ENCODE measurements at regions not wholly inside any gene's neighbourhood (a gene's known extent, or its start where the extent isn't known, plus 50 kb on each side); places are given as distances from the start of the nearest gene placed in this dataset.

DNA sequence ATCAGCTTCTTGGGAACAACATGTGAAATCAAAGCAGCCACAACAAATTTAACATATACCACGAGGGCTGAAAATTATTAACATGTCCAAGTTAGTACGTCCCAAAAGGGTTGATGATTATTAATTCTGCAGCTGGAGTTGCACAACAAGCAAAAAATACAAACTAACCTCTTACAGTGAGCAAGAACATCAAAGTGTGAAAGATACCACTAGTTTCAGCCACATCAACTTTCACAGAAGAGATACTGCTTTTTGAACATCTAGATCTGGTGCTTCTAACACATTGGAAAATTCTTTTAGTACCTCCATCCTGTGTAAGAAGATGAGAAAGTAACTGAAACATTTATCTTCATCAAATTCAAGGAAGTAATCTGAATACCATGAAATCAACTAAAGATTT lies 334.1 kb downstream of the PCDH7 start:
- TF ChIP-seq EZH2 (IDR thresholded peaks at IDR 0.05; ENCODE audit: insufficient read depth, poor library complexity, severe bottlenecking): no peak
- TF ChIP-seq EZH2phosphoT487 (IDR thresholded peaks at IDR 0.05; ENCODE audit: insufficient read depth, low read depth): no peak
- Histone ChIP-seq H3K9ac (no peak overlapping the region), H3K4me2 (ENCODE audit: unreplicated experiment) (no peak overlapping the region), H3K27me3 (replicated peaks; ENCODE audit: insufficient read depth) (no peaks in the 10 kb centered on the region), H3K9me2 (ENCODE audit: insufficient read depth) (no peaks in the 10 kb centered on the region), H3K79me2 (ENCODE audit: insufficient read depth) (no peaks in the 10 kb centered on the region), H3F3A (ENCODE audit: insufficient read depth) (no peaks in the 10 kb centered on the region), H3K4me1 (ENCODE audit: insufficient read depth) (no peaks in the 10 kb centered on the region), H3K27ac (no peak overlapping the region), H3K9me3 (ENCODE audit: low read depth) (peaks cover 4% of the 10 kb centered on the region), H2AFZ (no peak overlapping the region), H4K20me1 (ENCODE audit: insufficient read depth) (no peaks in the 10 kb centered on the region), H3K4me3 (no peak overlapping the region), H3K36me3 (ENCODE audit: low read depth) (no peaks in the 10 kb centered on the region)
- no peak for DNase-seq
- in situ Hi-C loops (cut with MboI): no loop called here
- 1 to 6% methylated on average over 2 of the region's 2 CpGs for WGBS, 2 experiments (ENCODE audit: low coverage in 1 of 2, low lambda C conversion rate in 2 of 2, missing lambda C conversion rate in 2 of 2)

- no peak overlapping the region for H2AFZ ChIP-seq
- H3K36me3 ChIP-seq (ENCODE audit: low read depth): no peaks in the 10 kb centered on the region
- no peaks in the 10 kb centered on the region for H3F3A ChIP-seq (ENCODE audit: insufficient read depth)
- H3K9ac ChIP-seq: no peak overlapping the region
- DNase-seq: no peak
- H4K20me1 ChIP-seq (ENCODE audit: insufficient read depth): no peaks in the 10 kb centered on the region
- no peak for TF ChIP-seq EZH2 (IDR thresholded peaks at IDR 0.05; ENCODE audit: insufficient read depth, poor library complexity, severe bottlenecking)
- no peak for TF ChIP-seq EZH2phosphoT487 (IDR thresholded peaks at IDR 0.05; ENCODE audit: insufficient read depth, low read depth)
- no peaks in the 10 kb centered on the region for H3K9me2 ChIP-seq (ENCODE audit: insufficient read depth)
- H3K27me3 ChIP-seq (replicated peaks; ENCODE audit: insufficient read depth): no peaks in the 10 kb centered on the region
- H3K27ac ChIP-seq: no peak overlapping the region
- H3K4me2 ChIP-seq (ENCODE audit: unreplicated experiment): no peak overlapping the region
- no peaks in the 10 kb centered on the region for H3K79me2 ChIP-seq (ENCODE audit: insufficient read depth)
- no peak overlapping the region for H3K4me3 ChIP-seq
- peaks cover 4% of the 10 kb centered on the region for H3K9me3 ChIP-seq (ENCODE audit: low read depth)
- in situ Hi-C loops (cut with MboI): no loop called here
- 10 to 16% methylated on average over 2 of the region's 2 CpGs for WGBS, 2 experiments (ENCODE audit: low coverage in 1 of 2, low lambda C conversion rate in 2 of 2, missing lambda C conversion rate in 2 of 2)
- no peaks in the 10 kb centered on the region for H3K4me1 ChIP-seq (ENCODE audit: insufficient read depth)
Measured at GRCh38 chr4:31058656-31059055, 338.5 kb downstream of the PCDH7 start.

- H3K4me2 ChIP-seq (ENCODE audit: unreplicated experiment): no peak overlapping the region
- 22 to 32% methylated on average over 2 of the region's 2 CpGs for WGBS, 2 experiments (ENCODE audit: low coverage in 1 of 2, low lambda C conversion rate in 2 of 2, missing lambda C conversion rate in 2 of 2)
- H3F3A ChIP-seq (ENCODE audit: insufficient read depth): no peaks in the 10 kb centered on the region
- H3K27me3 ChIP-seq (replicated peaks; ENCODE audit: insufficient read depth): no peaks in the 10 kb centered on the region
- no peaks in the 10 kb centered on the region for H3K4me1 ChIP-seq (ENCODE audit: insufficient read depth)
- TF ChIP-seq EZH2 (IDR thresholded peaks at IDR 0.05; ENCODE audit: insufficient read depth, poor library complexity, severe bottlenecking) (no peak), EZH2phosphoT487 (IDR thresholded peaks at IDR 0.05; ENCODE audit: insufficient read depth, low read depth) (no peak)
- DNase-seq: no peak
- no peaks in the 10 kb centered on the region for H3K79me2 ChIP-seq (ENCODE audit: insufficient read depth)
- in situ Hi-C loops (cut with MboI): no loop called here
- no peaks in the 10 kb centered on the region for H3K36me3 ChIP-seq (ENCODE audit: low read depth)
- H4K20me1 ChIP-seq (ENCODE audit: insufficient read depth): no peaks in the 10 kb centered on the region
- no peaks in the 10 kb centered on the region for H3K9me2 ChIP-seq (ENCODE audit: insufficient read depth)
- H3K9ac ChIP-seq: no peak overlapping the region
- H3K9me3 ChIP-seq (ENCODE audit: low read depth): peaks cover 4% of the 10 kb centered on the region
- H2AFZ ChIP-seq: no peak overlapping the region
- H3K27ac ChIP-seq: no peak overlapping the region
- H3K4me3 ChIP-seq: no peak overlapping the region
Measured at GRCh38 chr4:31059753-31060522, 339.8 kb downstream of the PCDH7 start.

- 68 to 72% methylated on average over 3 of the region's 3 CpGs for WGBS, 2 experiments (ENCODE audit: low coverage in 1 of 2, low lambda C conversion rate in 2 of 2, missing lambda C conversion rate in 2 of 2)
- Histone ChIP-seq H3K9ac (no peak overlapping the region), H3K9me3 (ENCODE audit: low read depth) (no peaks in the 10 kb centered on the region), H3K9me2 (ENCODE audit: insufficient read depth) (no peaks in the 10 kb centered on the region), H3K4me1 (ENCODE audit: insufficient read depth) (no peaks in the 10 kb centered on the region), H2AFZ (no peak overlapping the region), H3K27ac (no peak overlapping the region), H3K36me3 (ENCODE audit: low read depth) (no peaks in the 10 kb centered on the region), H3F3A (ENCODE audit: insufficient read depth) (no peaks in the 10 kb centered on the region), H4K20me1 (ENCODE audit: insufficient read depth) (no peaks in the 10 kb centered on the region), H3K4me3 (no peak overlapping the region), H3K79me2 (ENCODE audit: insufficient read depth) (no peaks in the 10 kb centered on the region), H3K4me2 (ENCODE audit: unreplicated experiment) (no peak overlapping the region), H3K27me3 (replicated peaks; ENCODE audit: insufficient read depth) (no peaks in the 10 kb centered on the region)
- TF ChIP-seq EZH2 (IDR thresholded peaks at IDR 0.05; ENCODE audit: insufficient read depth, poor library complexity, severe bottlenecking) (no peak), EZH2phosphoT487 (IDR thresholded peaks at IDR 0.05; ENCODE audit: insufficient read depth, low read depth) (no peak)
- DNase-seq: no peak
- in situ Hi-C loops (cut with MboI): no loop called here
Measured at GRCh38 chr4:31065086-31065485, 344.9 kb downstream of the PCDH7 start.
